ENCODE measurements at regions not wholly inside any gene's neighbourhood (a gene's known extent, or its start where the extent isn't known, plus 50 kb on each side); places are given as distances from the start of the nearest gene placed in this dataset.

DNA sequence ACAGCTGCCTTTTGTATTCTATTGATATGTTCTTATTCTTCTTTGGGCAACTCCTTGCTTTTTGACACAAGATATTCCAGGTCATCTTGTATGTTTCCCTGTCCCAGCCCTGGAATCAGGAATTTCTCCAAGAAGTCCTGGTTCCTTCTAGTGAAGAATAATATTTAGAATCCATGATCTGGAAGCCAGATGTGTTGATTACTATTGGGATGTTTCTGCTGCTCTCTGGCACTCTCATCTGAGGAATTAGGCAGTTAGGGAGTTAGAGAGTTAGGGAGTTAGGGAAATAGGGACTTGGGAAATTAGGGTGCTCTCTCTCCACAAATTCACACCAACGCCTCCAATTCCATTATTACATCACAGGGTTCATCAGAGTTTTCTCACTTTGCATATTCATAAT, 191.2 kb downstream of the ZNF330 start:
- H3K27ac ChIP-seq (ENCODE audit: low read depth, low read length), result no peak overlapping the region
- H3K27me3 ChIP-seq (replicated peaks in 1 of 4; ENCODE audit: control insufficient read depth in 3 of 4, extremely low read depth in 1 of 4, insufficient read depth in 3 of 4, low read length in 3 of 4), result no peaks in the 10 kb centered on the region
- H3K56ac ChIP-seq (replicated peaks; ENCODE audit: insufficient read length, low read depth, low read length), result no peak overlapping the region
- no peak overlapping the region for H2AK5ac ChIP-seq (ENCODE audit: low read depth, low read length)
- no peak overlapping the region for H2BK15ac ChIP-seq (ENCODE audit: low read length)
- no peak overlapping the region for H2BK5ac ChIP-seq (ENCODE audit: low read depth, low read length)
- H2BK12ac ChIP-seq (ENCODE audit: low read depth, low read length), result no peak overlapping the region
- H3K18ac ChIP-seq (ENCODE audit: extremely low read depth, low read length), result no peak overlapping the region
- H4K8ac ChIP-seq (ENCODE audit: extremely low read depth, insufficient read depth, low read length), result no peak overlapping the region
- CTCF ChIA-PET (ENCODE audit: partially characterized antibody), result no interaction called here
- no peaks in the 10 kb centered on the region for H3K79me2 ChIP-seq (ENCODE audit: control insufficient read depth in 1 of 2, insufficient read depth in 2 of 2, low read length in 2 of 2)
- POLR2A ChIA-PET (ENCODE audit: partially characterized antibody), result no interaction called here
- no peaks in the 10 kb centered on the region for H3K9me3 ChIP-seq (ENCODE audit: insufficient read depth in 2 of 2, low read depth in 1 of 2, low read length in 1 of 2)
- no peak overlapping the region for H3K4me2 ChIP-seq (ENCODE audit: insufficient read depth in 1 of 2, low read depth in 2 of 2, low read length in 2 of 2)
- H3K4ac ChIP-seq (replicated peaks; ENCODE audit: insufficient read length, low read depth, low read length), result no peak overlapping the region
- H4K5ac ChIP-seq (ENCODE audit: insufficient read length, low read depth, low read length), result no peak overlapping the region
- no peaks in the 10 kb centered on the region for H4K20me1 ChIP-seq (replicated peaks in 1 of 2; ENCODE audit: control insufficient read depth in 1 of 2, insufficient read depth in 2 of 2, low read length in 2 of 2)
- no peaks in the 10 kb centered on the region for H3K36me3 ChIP-seq (ENCODE audit: control insufficient read depth in 2 of 4, insufficient read depth in 4 of 4, low read length in 3 of 4)
- no peak for TF ChIP-seq RXRA (IDR thresholded peaks at IDR 0.05; ENCODE audit: insufficient read depth, low read depth, low read length)
- no peak for TF ChIP-seq SIN3A (conservative IDR thresholded peaks at IDR 0.05 in 1 of 2, IDR thresholded peaks at IDR 0.05 in 1 of 2; ENCODE audit: low read depth in 1 of 2, low read length in 2 of 2)
- TF ChIP-seq BACH1 (IDR thresholded peaks at IDR 0.05; ENCODE audit: low read length), result no peak
- no peak for TF ChIP-seq SIX5 (IDR thresholded peaks at IDR 0.05; ENCODE audit: low read depth, low read length)
- H3K23ac ChIP-seq (ENCODE audit: insufficient read length), result no peak overlapping the region
- no peak overlapping the region for H3K4me3 ChIP-seq (ENCODE audit: extremely low read depth in 1 of 4, insufficient read depth in 2 of 4, low read depth in 3 of 4, low read length in 4 of 4)
- no peak overlapping the region for H3K14ac ChIP-seq (ENCODE audit: insufficient read length)
- no peaks in the 10 kb centered on the region for H3K79me1 ChIP-seq (ENCODE audit: low read depth, low read length)
- DNase-seq (ENCODE audit: low read depth in 1 of 2, low spot score in 2 of 2) (no peak), FAIRE-seq (no peak)
- no peaks in the 10 kb centered on the region; the same call in 1 of the 2 replicates for H3K23me2 ChIP-seq (ENCODE audit: low read depth, low read length)
- H2AFZ ChIP-seq (ENCODE audit: low read length), result no peak overlapping the region
- no peak overlapping the region for H4K91ac ChIP-seq (replicated peaks; ENCODE audit: insufficient read length, low read length)
- no peak overlapping the region for H3K9ac ChIP-seq (replicated peaks in 1 of 4; ENCODE audit: extremely low read depth in 1 of 4, low read depth in 3 of 4, low read length in 3 of 4)
- no peaks in the 10 kb centered on the region for H3K4me1 ChIP-seq (replicated peaks in 1 of 4; ENCODE audit: control insufficient read depth in 3 of 4, insufficient read depth in 4 of 4, low read length in 3 of 4)
- no peak overlapping the region for H2BK120ac ChIP-seq (replicated peaks; ENCODE audit: low read depth, low read length)
- H2BK20ac ChIP-seq (ENCODE audit: low read length), result no peak overlapping the region
- 85% methylated on average over 1 of the region's 1 CpG; no CpG with 5 or more reads in 1 of the 2 experiments for WGBS, 2 experiments (ENCODE audit: extremely low coverage in 1 of 2, insufficient coverage in 1 of 2, insufficient read length in 1 of 2, insufficient replicate concordance in 2 of 2, low coverage in 1 of 2, low lambda C conversion rate in 2 of 2, missing lambda C conversion rate in 1 of 2)

All from H1 (cell line).